ENCODE measurements at regions not wholly inside any gene's neighbourhood (a gene's known extent, or its start where the extent isn't known, plus 50 kb on each side); places are given as distances from the start of the nearest gene placed in this dataset.

DNA sequence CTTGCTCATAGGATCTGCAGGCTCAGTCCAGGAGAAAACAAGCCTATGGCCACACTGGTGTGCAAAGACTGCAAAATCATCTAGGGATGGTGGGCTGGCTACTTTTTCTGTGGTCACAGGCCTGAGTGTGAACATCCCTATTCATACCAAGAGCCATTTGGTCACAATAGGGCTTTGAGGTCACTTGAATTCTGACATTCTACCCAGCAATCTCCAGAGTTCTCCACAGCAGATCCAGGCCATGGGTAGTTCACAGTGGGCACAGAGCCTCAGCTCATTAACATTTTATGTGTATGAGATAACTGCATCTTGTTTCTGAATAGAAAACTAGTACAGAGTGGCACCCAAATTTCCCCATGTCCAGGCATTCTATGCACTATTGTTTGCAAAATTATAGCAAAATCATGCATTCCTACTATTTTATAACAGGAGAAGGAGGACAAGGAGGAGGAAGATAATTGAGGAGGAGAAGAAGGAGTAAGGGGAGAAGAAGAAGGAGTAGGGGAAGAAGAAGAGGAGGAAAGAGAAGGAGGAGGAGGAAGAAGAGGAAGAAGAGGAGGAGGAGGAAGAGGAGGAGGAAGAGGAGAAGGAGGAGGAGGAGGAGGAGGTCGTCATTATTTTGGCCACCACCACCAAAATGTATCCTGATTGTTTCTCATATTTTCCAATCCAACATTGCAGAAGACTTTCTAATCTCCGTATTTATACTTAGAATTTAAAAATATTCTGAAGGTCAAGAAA is 129.0 kb downstream of the SEMA6D start:
- TF ChIP-seq, protein P1, sequence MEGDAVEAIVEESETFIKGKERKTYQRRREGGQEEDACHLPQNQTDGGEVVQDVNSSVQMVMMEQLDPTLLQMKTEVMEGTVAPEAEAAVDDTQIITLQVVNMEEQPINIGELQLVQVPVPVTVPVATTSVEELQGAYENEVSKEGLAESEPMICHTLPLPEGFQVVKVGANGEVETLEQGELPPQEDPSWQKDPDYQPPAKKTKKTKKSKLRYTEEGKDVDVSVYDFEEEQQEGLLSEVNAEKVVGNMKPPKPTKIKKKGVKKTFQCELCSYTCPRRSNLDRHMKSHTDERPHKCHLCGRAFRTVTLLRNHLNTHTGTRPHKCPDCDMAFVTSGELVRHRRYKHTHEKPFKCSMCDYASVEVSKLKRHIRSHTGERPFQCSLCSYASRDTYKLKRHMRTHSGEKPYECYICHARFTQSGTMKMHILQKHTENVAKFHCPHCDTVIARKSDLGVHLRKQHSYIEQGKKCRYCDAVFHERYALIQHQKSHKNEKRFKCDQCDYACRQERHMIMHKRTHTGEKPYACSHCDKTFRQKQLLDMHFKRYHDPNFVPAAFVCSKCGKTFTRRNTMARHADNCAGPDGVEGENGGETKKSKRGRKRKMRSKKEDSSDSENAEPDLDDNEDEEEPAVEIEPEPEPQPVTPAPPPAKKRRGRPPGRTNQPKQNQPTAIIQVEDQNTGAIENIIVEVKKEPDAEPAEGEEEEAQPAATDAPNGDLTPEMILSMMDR (IDR thresholded peaks at IDR 0.05; ENCODE audit: insufficient read depth, low read depth, low read length, missing control alignments), result no peak
- DNase-seq (ENCODE audit: low read depth), result no peak
- no peak overlapping the region for H3K4me3 ChIP-seq (ENCODE audit: low read depth, low read length)

DNA sequence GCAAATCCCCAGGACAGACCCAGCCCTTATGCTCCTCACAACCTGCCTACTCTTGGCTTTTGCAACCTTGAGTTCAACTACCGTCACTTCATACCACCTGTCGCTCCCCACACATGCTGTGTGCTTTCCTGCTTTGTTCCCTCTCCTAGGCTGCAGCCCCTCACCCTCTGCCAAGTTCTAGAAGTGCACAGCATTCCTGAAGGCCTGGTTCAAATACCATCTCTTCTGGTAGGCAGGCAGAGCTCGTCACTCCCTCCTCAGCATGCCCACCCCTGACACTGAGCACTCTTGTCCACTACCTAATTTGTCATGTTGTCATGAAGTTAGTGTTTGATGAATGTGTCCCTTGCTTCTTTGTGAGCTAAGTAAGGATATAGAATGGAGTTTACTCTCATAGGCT is 129.6 kb downstream of the SEMA6D start:
- TF ChIP-seq, protein P1 (IDR thresholded peaks at IDR 0.05; ENCODE audit: insufficient read depth, low read depth, low read length, missing control alignments), result no peak
- no peak for DNase-seq (ENCODE audit: low read depth)
- no peak overlapping the region for H3K4me3 ChIP-seq (ENCODE audit: low read depth, low read length)

DNA sequence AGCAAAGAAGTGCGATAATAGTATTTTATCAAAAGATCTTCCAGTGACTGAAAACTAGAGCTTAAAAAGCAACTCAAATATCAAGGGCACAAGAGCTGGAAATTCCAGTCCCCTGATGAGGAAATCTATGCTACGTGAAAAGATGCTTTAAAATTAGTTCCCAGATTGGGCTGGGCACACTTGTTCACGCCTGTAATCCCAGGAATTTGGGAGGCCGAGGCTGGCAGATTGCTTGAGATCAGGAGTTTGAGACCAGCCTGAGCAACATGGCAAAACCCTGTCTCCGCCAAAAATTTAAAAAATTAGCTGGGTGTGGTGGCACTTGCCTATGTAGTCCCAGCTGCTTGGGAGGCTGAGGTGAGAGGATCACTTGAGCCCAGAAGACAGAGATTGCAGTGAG is 138.8 kb downstream of the SEMA6D start:
- H3K4me3 ChIP-seq (ENCODE audit: low read depth, low read length), result no peak overlapping the region
- TF ChIP-seq, protein P1 (IDR thresholded peaks at IDR 0.05; ENCODE audit: insufficient read depth, low read depth, low read length, missing control alignments), result no peak
- no peak for DNase-seq (ENCODE audit: low read depth)

DNA sequence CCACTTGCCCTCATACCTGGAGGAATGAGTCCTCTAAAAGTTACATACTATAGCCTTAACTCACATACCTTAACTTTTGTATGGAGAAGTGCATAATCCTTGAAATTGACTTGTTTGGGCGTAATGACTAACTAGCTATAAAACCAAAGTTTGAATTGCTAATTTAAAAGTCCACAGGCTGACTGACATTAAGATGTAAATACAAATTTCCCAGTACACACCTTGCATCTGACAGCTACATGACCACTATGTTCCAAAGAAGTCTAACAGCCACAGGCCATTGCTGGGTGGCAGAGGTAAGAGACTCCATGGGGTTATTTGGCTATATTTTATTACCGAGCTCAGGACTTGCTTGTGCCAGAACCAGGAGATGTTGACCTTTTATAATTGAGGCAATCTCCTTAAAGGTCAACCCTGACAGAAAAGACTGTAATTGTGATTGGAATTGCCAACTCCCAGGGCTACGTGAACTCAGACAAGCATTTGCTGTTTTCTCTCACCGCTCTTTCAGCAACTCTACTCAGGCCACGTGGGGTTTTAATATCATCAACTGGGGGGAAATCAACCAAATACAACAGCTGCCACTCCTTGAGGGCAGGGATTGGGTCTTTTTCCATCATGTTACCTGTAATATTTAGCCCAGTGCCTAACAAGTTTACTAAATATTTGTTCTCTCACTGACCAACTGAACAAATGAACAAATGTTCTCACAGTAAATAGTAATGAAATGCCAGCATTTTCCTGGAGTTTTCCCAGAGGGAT is 139.9 kb downstream of the SEMA6D start:
- no peak for DNase-seq (ENCODE audit: low read depth)
- TF ChIP-seq, protein P1 (IDR thresholded peaks at IDR 0.05; ENCODE audit: insufficient read depth, low read depth, low read length, missing control alignments), result no peak
- H3K4me3 ChIP-seq (ENCODE audit: low read depth, low read length), result no peak overlapping the region

DNA sequence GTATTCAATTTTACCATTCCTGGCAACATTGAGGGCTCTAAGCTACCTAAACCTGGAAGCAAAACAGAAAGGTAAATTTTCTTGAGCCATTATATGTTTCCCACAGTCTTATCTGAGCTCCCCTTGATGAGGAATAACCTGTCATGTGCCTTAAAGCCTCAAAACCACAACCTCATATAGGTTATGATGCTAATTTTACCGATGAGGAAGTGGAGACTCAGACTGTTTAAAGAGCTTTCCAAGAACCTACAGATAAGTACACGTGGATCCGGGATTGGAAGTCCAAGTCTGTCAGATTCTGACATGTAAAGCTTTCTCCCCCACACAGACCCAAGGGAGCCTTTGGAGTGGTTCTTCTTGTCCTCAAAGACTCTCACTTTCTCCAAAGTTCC is 140.5 kb downstream of the SEMA6D start:
- peak; percentile 5 for DNase-seq (ENCODE audit: low read depth)
- no peak overlapping the region for H3K4me3 ChIP-seq (ENCODE audit: low read depth, low read length)
- TF ChIP-seq, protein P1 (IDR thresholded peaks at IDR 0.05; ENCODE audit: insufficient read depth, low read depth, low read length, missing control alignments), result no peak

DNA sequence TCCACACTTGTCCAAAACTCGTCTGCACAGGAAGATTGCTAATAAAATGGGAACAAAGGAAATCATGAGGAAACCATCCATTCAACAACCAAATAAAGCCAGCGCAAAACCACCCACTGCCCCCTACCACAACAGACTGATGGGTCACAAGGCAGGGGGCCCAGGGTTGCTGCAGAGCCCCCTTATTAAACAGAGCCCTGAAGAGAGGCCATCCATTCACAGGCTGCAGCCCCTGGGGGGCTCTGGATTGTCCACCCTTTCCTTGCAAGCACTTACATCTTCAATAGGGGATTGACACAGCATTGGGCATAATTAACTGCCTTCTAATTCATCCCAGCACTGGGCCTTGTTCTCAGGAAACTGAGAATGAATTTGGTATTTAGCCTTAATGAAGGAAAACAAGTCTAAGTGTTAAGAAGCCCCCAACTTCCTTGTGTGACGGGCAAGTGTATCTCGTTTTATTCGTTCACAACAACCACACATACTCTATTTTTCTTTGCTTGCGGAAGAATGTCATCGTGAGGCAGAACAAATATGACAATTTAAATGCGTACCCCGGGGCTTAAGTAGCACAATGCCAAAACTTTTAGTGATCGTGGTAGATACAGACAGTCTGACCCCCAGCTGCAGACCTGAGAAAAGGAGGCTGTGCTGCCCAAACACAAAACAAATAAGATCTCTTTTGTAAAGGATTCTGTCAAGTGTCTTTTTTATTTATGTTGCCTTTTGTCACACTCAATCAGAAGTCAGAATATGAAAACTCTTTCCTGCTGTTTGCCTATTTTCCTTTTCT is 144.0 kb downstream of the SEMA6D start:
- H3K4me3 ChIP-seq (ENCODE audit: low read depth, low read length), result no peak overlapping the region
- TF ChIP-seq, protein P1 (IDR thresholded peaks at IDR 0.05; ENCODE audit: insufficient read depth, low read depth, low read length, missing control alignments), result no peak
- DNase-seq (ENCODE audit: low read depth), result no peak
